Activated CD4-positive, alpha-beta memory T cell treated with anti-CD3 and anti-CD28 coated beads, Interleukin-2, amount 10 ng/mL, durations not matched to agents 7 days and 5 days (primary cell): ENCODE measurements at regions not wholly inside any gene's neighbourhood (a gene's known extent, or its start where the extent isn't known, plus 50 kb on each side); places are given as distances from the start of the nearest gene placed in this dataset.
"Not testable (repeated sequence)": the region's sequence is repeated elsewhere in the genome, so short reads cannot be mapped to it uniquely, and the experiment has no call there.

Source experiments
- CTCF ChIA-PET: fragments of 350-600 bp; sonication (Branson Sonifier 250); formaldehyde crosslinking; loops from one replicate; lab custom pipeline; 2021; ENCODE audit warnings: antibody characterized with exemption, inconsistent platforms; lab: Charles Lee
- POLR2A ChIA-PET: fragments of 350-600 bp; sonication (Branson Sonifier 250); formaldehyde crosslinking; loops from one replicate; lab custom pipeline; 2021; ENCODE audit warnings: antibody characterized with exemption; lab: Charles Lee
- DNase-seq: peaks from one replicate; pipeline ENCODE4 v3.0.0-alpha.2; 2020
- H3K27ac Mint-ChIP-seq: one replicate; pipeline ENCODE4 v1.8.0; 2021; ENCODE audit warnings: mild to moderate bottlenecking, mixed read lengths
- H3K27me3 Mint-ChIP-seq: one replicate; pipeline ENCODE4 v1.8.0; 2021; ENCODE audit warnings: mixed read lengths
- H3K36me3 Mint-ChIP-seq: one replicate; pipeline ENCODE4 v1.8.0; 2021; ENCODE audit warnings: low read depth, mixed read lengths
- H3K4me1 Mint-ChIP-seq: one replicate; pipeline ENCODE4 v1.8.0; 2021; ENCODE audit warnings: mixed read lengths
- H3K4me3 Mint-ChIP-seq: one replicate; pipeline ENCODE4 v1.8.0; 2021; ENCODE audit warnings: mild to moderate bottlenecking, mixed read lengths
- H3K9me3 Mint-ChIP-seq: one replicate; pipeline ENCODE4 v1.8.0; 2021; ENCODE audit warnings: mixed read lengths

- no peak for DNase-seq
- Mint-ChIP-seq H3K4me3 (no peak overlapping the region), H3K36me3 (no peaks in the 10 kb centered on the region), H3K27ac (no peak overlapping the region), H3K27me3 (no peaks in the 10 kb centered on the region), H3K4me1 (no peaks in the 10 kb centered on the region), H3K9me3 (no peaks in the 10 kb centered on the region)
- ChIA-PET CTCF (no interaction called here), POLR2A (no interaction called here)
Observed at GRCh38 chr12:77220586-77220985, 155.2 kb upstream of the E2F7 start.

DNA sequence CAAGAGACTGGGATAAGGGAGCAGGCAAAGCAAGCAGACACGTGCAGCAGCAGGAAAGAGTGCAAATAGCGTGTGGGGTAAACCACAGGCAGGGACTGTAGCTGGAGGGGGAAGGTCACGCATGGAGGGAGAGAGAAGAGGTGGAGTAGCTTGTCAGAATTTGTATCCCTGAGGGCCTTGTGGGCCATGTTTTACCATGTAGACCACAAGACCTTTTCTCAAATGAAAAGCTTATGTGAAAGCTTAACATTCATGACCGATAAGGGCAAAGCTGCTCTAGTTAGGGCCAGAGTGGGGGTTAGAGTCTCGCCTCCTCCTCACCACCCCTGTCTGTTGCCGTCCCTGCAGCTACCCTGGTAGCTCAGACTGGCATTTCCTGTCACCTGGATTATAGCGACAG lies 152.9 kb upstream of the E2F7 start:
- Mint-ChIP-seq H3K27ac (no peak overlapping the region), H3K4me1 (no peaks in the 10 kb centered on the region), H3K27me3 (no peaks in the 10 kb centered on the region), H3K9me3 (no peaks in the 10 kb centered on the region), H3K36me3 (no peaks in the 10 kb centered on the region), H3K4me3 (no peak overlapping the region)
- POLR2A ChIA-PET = no interaction called here
- CTCF ChIA-PET = no interaction called here
- no peak for DNase-seq

DNA sequence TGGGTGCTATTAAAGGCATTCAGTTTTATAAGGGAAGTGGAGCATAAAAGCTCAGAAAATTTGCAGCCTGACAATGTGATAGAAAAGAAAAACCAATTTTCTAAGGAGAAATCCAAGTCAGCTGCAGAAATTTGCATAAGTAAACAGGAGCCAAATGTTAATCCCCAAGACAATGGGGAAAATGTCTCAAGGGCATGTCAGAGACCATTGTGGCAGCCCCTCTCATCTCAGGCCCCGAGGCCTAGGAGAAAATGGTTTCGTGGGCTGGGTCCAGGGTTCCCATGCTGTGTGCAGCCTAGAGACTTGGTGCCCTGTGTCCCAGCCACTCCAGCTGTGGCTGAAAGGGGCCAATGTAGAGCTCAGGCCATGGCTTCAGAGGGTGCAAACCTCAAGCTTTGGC lies 150.8 kb upstream of the E2F7 start:
- POLR2A ChIA-PET, H3K9me3 Mint-ChIP-seq, H3K27ac Mint-ChIP-seq, H3K4me1 Mint-ChIP-seq, H3K27me3 Mint-ChIP-seq, DNase-seq, CTCF ChIA-PET, H3K36me3 Mint-ChIP-seq, H3K4me3 Mint-ChIP-seq: not testable (repeated sequence)

DNA sequence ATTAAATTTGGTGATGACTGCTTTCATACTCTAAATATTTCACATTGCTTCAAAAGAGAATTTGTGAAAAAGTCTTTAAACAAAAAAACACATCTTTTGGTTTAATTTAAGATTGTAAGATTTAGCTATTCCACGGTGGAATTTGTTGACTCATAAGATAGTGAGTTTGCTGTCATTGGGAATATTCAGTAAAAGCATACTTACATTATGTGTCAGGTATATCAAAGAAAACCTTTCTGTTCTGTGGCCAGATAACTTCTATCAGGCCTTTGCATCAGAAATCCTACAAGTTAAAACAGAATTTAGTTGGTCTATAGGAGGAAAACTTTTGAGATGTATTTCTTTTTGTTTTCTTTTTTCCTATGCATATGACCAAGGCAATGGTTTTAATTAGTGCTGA lies 148.8 kb upstream of the E2F7 start:
- Mint-ChIP-seq H3K4me3 (no peak overlapping the region), H3K4me1 (no peaks in the 10 kb centered on the region), H3K27ac (no peak overlapping the region), H3K9me3 (peaks cover 4% of the 10 kb centered on the region), H3K36me3 (no peaks in the 10 kb centered on the region), H3K27me3 (no peaks in the 10 kb centered on the region)
- DNase-seq = no peak
- CTCF ChIA-PET = no interaction called here
- POLR2A ChIA-PET = no interaction called here

DNA sequence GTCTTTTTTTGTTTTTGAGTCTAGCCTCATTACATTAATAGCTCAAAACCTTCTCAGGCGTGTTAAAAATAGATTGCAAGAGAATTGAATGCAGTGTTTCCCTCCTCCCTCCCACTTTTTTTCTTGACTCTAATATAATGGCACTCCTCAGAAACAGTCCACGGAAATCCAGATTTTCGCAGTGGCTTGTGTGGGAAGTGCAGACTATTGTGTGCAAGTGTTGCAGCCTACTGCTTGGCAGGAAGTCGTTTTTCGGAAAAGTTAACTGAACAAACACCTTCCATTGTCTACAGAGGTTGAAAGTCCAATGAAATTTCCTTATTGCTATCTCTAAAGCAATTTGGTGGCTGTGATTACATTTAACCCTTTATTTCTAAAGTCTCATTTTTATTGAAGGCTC lies 147.9 kb upstream of the E2F7 start:
- POLR2A ChIA-PET = no interaction called here
- no peak for DNase-seq
- Mint-ChIP-seq H3K4me1 (no peaks in the 10 kb centered on the region), H3K9me3 (peaks cover 4% of the 10 kb centered on the region), H3K27ac (no peak overlapping the region), H3K36me3 (no peaks in the 10 kb centered on the region), H3K4me3 (no peak overlapping the region), H3K27me3 (no peaks in the 10 kb centered on the region)
- CTCF ChIA-PET = no interaction called here

- CTCF ChIA-PET = no interaction called here
- no peak overlapping the region for H3K4me3 Mint-ChIP-seq
Observed at GRCh38 chr12:77210724-77211123, 145.4 kb upstream of the E2F7 start.

DNA sequence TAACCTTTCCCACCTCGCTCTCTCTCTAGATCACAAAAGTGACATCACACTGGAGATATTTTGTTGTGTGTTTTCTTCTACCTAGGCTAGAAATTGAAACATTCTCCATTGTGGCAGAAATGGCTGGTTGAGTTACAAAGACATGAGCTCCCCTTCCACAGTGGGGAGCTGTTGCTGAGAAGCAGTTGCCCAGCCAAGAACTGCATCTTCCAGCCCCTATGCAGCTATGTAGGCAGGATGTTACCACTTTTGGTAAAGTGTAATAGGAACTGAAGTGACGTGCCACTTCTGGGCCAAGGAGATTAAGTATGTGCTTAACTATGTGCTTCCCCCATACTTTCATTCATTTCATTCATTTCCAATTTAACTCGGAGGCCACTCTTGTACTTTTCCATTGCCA lies 138.7 kb upstream of the E2F7 start:
- Mint-ChIP-seq H3K36me3 (no peaks in the 10 kb centered on the region), H3K27ac (no peak overlapping the region), H3K9me3 (no peaks in the 10 kb centered on the region), H3K4me1 (no peaks in the 10 kb centered on the region), H3K4me3 (no peak overlapping the region), H3K27me3 (no peaks in the 10 kb centered on the region)
- ChIA-PET POLR2A (no interaction called here), CTCF (no interaction called here)
- DNase-seq = no peak

More at GRCh38 chr12:77210724-77211123, 145.4 kb upstream of the E2F7 start:
- Mint-ChIP-seq H3K4me1 (no peaks in the 10 kb centered on the region), H3K27me3 (no peaks in the 10 kb centered on the region), H3K9me3 (peaks cover 4% of the 10 kb centered on the region), H3K27ac (no peak overlapping the region), H3K36me3 (no peaks in the 10 kb centered on the region)
- POLR2A ChIA-PET = no interaction called here
- DNase-seq = no peak

DNA sequence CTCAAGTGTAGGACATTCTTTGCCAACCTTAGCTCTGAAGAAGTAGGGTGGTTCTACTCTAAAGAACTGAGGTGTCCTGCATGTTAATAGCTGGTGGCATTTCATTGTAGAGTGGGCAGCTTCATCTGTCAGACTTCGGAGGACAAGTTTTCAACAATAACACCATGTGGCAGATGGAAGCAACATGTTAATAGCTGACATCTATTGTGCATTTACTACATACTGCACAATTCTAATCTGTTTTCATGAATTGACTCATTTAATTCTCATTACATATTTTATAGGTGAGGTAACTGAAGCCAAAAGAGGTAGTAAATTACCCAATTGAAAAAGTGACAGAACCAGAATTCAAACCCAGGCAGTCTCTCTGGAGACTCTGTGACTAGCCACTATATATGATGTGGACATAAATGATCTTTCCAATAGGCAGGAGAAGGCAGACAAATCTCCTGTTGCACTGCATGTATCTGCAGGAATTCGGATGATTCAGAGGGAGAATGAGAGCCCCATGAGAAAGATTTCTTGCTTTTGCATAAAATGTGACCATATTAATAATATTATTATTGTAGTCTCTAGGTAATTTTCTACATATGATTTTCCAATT lies 137.2 kb upstream of the E2F7 start:
- Mint-ChIP-seq H3K9me3 (no peaks in the 10 kb centered on the region), H3K4me3 (no peak overlapping the region), H3K4me1 (no peaks in the 10 kb centered on the region), H3K27me3 (no peaks in the 10 kb centered on the region), H3K27ac (no peak overlapping the region), H3K36me3 (no peaks in the 10 kb centered on the region)
- no peak for DNase-seq
- ChIA-PET CTCF (no interaction called here), POLR2A (no interaction called here)

DNA sequence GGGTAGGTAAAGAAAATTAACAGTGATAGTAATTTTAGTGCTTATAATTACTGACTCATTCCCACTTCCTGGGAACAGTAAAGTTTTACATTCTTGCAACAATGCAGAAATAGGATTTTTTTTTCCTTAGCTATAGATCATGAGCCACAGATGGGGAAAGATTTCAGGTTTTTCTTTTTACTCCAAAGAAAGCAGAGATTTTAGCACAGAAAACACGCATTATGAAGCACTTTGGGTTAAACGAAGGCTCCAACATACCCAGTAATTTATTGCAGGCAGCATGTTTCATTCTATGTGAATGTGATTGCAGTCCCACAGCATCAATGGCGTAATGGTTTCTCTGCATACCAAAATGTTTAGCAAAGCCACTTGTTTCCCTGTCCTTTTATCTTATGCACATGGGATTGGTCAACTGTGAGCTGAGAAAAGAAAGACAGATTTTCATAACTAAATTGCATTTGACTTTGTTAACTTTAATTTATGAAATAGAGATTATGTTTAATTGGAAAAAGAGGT lies 124.6 kb upstream of the E2F7 start:
- Mint-ChIP-seq H3K36me3 (no peaks in the 10 kb centered on the region), H3K4me3 (no peak overlapping the region), H3K9me3 (no peaks in the 10 kb centered on the region), H3K27me3 (no peaks in the 10 kb centered on the region), H3K27ac (no peak overlapping the region), H3K4me1 (no peaks in the 10 kb centered on the region)
- no peak for DNase-seq
- CTCF ChIA-PET = no interaction called here
- POLR2A ChIA-PET = no interaction called here

DNA sequence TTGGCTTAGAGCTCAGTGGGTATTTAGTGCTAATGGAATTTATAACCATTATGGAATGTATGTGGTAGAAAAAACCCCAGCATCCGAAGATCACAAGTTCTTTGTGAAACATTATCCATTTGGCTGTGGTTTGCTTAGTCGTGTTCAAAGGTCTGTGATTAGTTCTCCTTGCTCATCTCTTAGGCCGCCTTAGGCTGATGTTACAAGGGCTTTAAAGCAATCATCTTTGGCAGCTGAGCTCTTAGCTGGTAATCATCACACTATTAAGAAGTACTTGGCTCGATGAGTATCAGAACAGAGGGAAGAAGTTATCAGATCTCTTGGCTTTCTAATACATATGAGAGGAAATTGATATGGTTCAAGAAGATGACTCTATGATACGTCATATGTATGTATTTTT lies 124.1 kb upstream of the E2F7 start:
- Mint-ChIP-seq H3K4me3 (no peak overlapping the region), H3K27me3 (no peaks in the 10 kb centered on the region), H3K27ac (no peak overlapping the region), H3K4me1 (no peaks in the 10 kb centered on the region), H3K9me3 (no peaks in the 10 kb centered on the region), H3K36me3 (no peaks in the 10 kb centered on the region)
- CTCF ChIA-PET = no interaction called here
- no peak for DNase-seq
- POLR2A ChIA-PET = no interaction called here

DNA sequence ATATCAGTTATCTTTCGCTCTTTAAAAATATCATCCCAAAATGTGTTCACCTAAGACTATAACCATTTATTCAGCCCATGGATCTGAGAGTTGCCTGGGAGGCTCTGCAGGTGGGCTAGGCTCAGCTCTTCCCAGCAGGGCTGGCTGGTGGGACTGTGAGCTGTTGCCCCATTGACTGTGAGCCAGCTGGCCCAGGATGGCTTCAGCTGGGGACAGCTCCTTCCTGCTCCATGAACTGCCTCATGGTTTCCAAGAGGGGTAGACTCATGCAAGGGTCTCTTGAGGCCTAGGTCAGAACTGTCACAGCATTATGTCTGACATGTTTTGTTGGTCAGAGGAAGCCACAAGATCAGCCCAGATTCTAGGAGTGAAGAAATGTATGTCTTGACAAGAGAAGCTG lies 114.1 kb upstream of the E2F7 start:
- Mint-ChIP-seq H3K4me1 (no peaks in the 10 kb centered on the region), H3K36me3 (no peaks in the 10 kb centered on the region), H3K9me3 (peaks cover 4% of the 10 kb centered on the region), H3K4me3 (no peak overlapping the region), H3K27me3 (no peaks in the 10 kb centered on the region), H3K27ac (no peak overlapping the region)
- POLR2A ChIA-PET = no interaction called here
- CTCF ChIA-PET = no interaction called here
- no peak for DNase-seq

GRCh38 chr12:77167801-77168200 lies 102.4 kb upstream of the E2F7 start:
- H3K4me3 Mint-ChIP-seq = no peak overlapping the region
- ChIA-PET CTCF (no interaction called here), POLR2A (no interaction called here)
- H3K27me3 Mint-ChIP-seq = no peaks in the 10 kb centered on the region
- H3K36me3 Mint-ChIP-seq = no peaks in the 10 kb centered on the region
- no peaks in the 10 kb centered on the region for H3K4me1 Mint-ChIP-seq
- no peak for DNase-seq
- no peaks in the 10 kb centered on the region for H3K9me3 Mint-ChIP-seq
- no peak overlapping the region for H3K27ac Mint-ChIP-seq

DNA sequence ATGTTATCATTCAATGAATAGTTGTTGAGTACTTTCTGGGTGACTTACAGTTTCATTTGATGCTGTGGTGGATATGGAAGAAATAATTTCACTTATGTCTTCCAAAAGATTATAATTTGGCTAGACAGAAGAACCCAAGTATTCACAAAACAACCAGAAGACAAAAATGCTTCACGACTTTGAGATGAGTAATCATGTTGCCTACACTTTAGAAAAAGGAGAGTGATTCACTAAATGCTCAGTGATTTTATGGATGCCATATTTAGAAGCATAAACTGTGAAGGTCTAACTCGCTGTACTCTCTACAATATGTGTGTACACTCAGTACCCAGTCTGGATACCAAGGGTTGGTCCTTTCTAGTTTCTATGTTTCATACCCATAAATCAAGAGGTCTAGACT lies 101.3 kb upstream of the E2F7 start:
- H3K9me3 Mint-ChIP-seq = no peaks in the 10 kb centered on the region
- H3K36me3 Mint-ChIP-seq = no peaks in the 10 kb centered on the region
- POLR2A ChIA-PET = no interaction called here
- CTCF ChIA-PET = no interaction called here
- no peaks in the 10 kb centered on the region for H3K4me1 Mint-ChIP-seq
- H3K27ac Mint-ChIP-seq = no peak overlapping the region
- DNase-seq = no peak
- no peak overlapping the region for H3K4me3 Mint-ChIP-seq
- H3K27me3 Mint-ChIP-seq = no peaks in the 10 kb centered on the region

- DNase-seq = no peak
- ChIA-PET POLR2A (no interaction called here), CTCF (no interaction called here)
- Mint-ChIP-seq H3K27me3 (no peaks in the 10 kb centered on the region), H3K9me3 (no peaks in the 10 kb centered on the region), H3K4me1 (no peaks in the 10 kb centered on the region), H3K27ac (no peak overlapping the region), H3K4me3 (no peak overlapping the region), H3K36me3 (no peaks in the 10 kb centered on the region)
Observed at GRCh38 chr12:77163074-77164038, 98.0 kb upstream of the E2F7 start.
